Vagina (tissue), 2 donors: ENCODE measurements at regions not wholly inside any gene's neighbourhood (a gene's known extent, or its start where the extent isn't known, plus 50 kb on each side); places are given as distances from the start of the nearest gene placed in this dataset.

Experiments
- DNase-seq, 2 donors: peaks; one replicate each; pipeline ENCODE4 v3.0.0-alpha.2; 2017; ENCODE audit errors: extremely low spot score in 2 of 2
- H3K27ac ChIP-seq: fragments of 200-600 bp; sonication (generic); one replicate; pipeline ENCODE4 v1.5.1; 2019
- H3K27me3 ChIP-seq: fragments of 200-600 bp; sonication (generic); one replicate; pipeline ENCODE4 v1.5.1; 2019
- H3K36me3 ChIP-seq, 2 donors: fragments of 200-600 bp; sonication (generic); one replicate each; pipeline ENCODE4 v1.5.1; 2017 to 2019
- H3K4me1 ChIP-seq: fragments of 200-600 bp; sonication (generic); one replicate; pipeline ENCODE4 v1.5.1; 2019
- H3K4me3 ChIP-seq, 2 donors: fragments of 200-600 bp; sonication (generic); 1 replicate in 1 of 2; 2 replicates in 1 of 2; pipeline ENCODE4 v1.5.1; 2016 to 2019
- H3K9me3 ChIP-seq: fragments of 200-600 bp; sonication (generic); one replicate; pipeline ENCODE4 v1.5.1; 2019
- CTCF ChIP-seq, 3 experiments: fragments of 450-650 bp in 2 of 3; fragments of 200-600 bp in 1 of 3; sonication (generic) in 1 of 3; IDR thresholded peaks; one replicate each; pipeline ENCODE4 v1.5.1; 2017 to 2019; ENCODE audit warnings: antibody characterized with exemption in 3 of 3, mild to moderate bottlenecking in 2 of 3, moderate library complexity in 2 of 3
- POLR2A ChIP-seq, 2 donors: fragments of 450-650 bp; IDR thresholded peaks; one replicate each; pipeline ENCODE4 v1.6.1; 2017; ENCODE audit warnings: antibody characterized with exemption in 2 of 2, mild to moderate bottlenecking in 2 of 2, moderate library complexity in 2 of 2
- POLR2AphosphoS5 ChIP-seq, 2 donors: sonication (generic); formaldehyde crosslinking; IDR thresholded peaks; one replicate each; pipeline ENCODE4 v1.9.0; 2017; ENCODE audit warnings: antibody characterized with exemption in 2 of 2, mild to moderate bottlenecking in 2 of 2, low read depth in 1 of 2; ENCODE audit not compliant: insufficient read depth in 1 of 2
- intact Hi-C: fragments of 100-400 bp; cut with DNase I; formaldehyde crosslinking; loops from one replicate; pipeline ENCODE4 v1.15.1; 2023

- no peak for TF ChIP-seq CTCF (IDR thresholded peaks at IDR 0.05)
- no peak for TF ChIP-seq POLR2A (IDR thresholded peaks at IDR 0.05)
- no peak for TF ChIP-seq POLR2AphosphoS5 (IDR thresholded peaks at IDR 0.05; ENCODE audit: insufficient read depth in 1 of 2, low read depth in 1 of 2)
- intact Hi-C loops: no loop called here
Measured at GRCh38 chr4:157886645-157887044, 286.2 kb downstream of the GASK1B start.

GRCh38 chr4:157885811-157886210, 287.0 kb downstream of the GASK1B start:
- Histone ChIP-seq H3K4me3 (no peak overlapping the region), H3K27me3 (no peaks in the 10 kb centered on the region), H3K4me1 (no peaks in the 10 kb centered on the region), H3K36me3 (no peaks in the 10 kb centered on the region), H3K9me3 (no peaks in the 10 kb centered on the region), H3K27ac (no peak overlapping the region)
- intact Hi-C loops: no loop called here
- DNase-seq: no peak
- TF ChIP-seq POLR2AphosphoS5 (IDR thresholded peaks at IDR 0.05; ENCODE audit: insufficient read depth in 1 of 2, low read depth in 1 of 2) (no peak), CTCF (IDR thresholded peaks at IDR 0.05) (no peak), POLR2A (IDR thresholded peaks at IDR 0.05) (no peak)

More at GRCh38 chr4:157886645-157887044, 286.2 kb downstream of the GASK1B start:
- Histone ChIP-seq H3K4me1 (no peaks in the 10 kb centered on the region), H3K9me3 (no peaks in the 10 kb centered on the region), H3K36me3 (no peaks in the 10 kb centered on the region), H3K27me3 (no peaks in the 10 kb centered on the region), H3K27ac (no peak overlapping the region), H3K4me3 (no peak overlapping the region)
- DNase-seq: no peak

GRCh38 chr4:157882901-157883300, 289.9 kb downstream of the GASK1B start:
- Histone ChIP-seq H3K27ac (no peak overlapping the region), H3K4me3 (no peak overlapping the region), H3K27me3 (no peaks in the 10 kb centered on the region), H3K36me3 (no peaks in the 10 kb centered on the region), H3K4me1 (no peaks in the 10 kb centered on the region), H3K9me3 (no peaks in the 10 kb centered on the region)
- TF ChIP-seq CTCF (IDR thresholded peaks at IDR 0.05) (no peak), POLR2A (IDR thresholded peaks at IDR 0.05) (no peak), POLR2AphosphoS5 (IDR thresholded peaks at IDR 0.05; ENCODE audit: insufficient read depth in 1 of 2, low read depth in 1 of 2) (no peak)
- no peak for DNase-seq
- intact Hi-C loops: no loop called here

- no peak for TF ChIP-seq CTCF (IDR thresholded peaks at IDR 0.05)
- TF ChIP-seq POLR2A (IDR thresholded peaks at IDR 0.05): no peak
- TF ChIP-seq POLR2AphosphoS5 (IDR thresholded peaks at IDR 0.05; ENCODE audit: insufficient read depth in 1 of 2, low read depth in 1 of 2): no peak
- no peak overlapping the region for H3K4me3 ChIP-seq
- H3K27ac ChIP-seq: no peak overlapping the region
- H3K9me3 ChIP-seq: no peaks in the 10 kb centered on the region
- no peaks in the 10 kb centered on the region for H3K36me3 ChIP-seq
- intact Hi-C loops: no loop called here
- H3K27me3 ChIP-seq: no peaks in the 10 kb centered on the region
- DNase-seq: no peak
- no peaks in the 10 kb centered on the region for H3K4me1 ChIP-seq
Measured at GRCh38 chr4:157880761-157881160, 292.1 kb downstream of the GASK1B start.

GRCh38 chr4:157854819-157855218, 318.0 kb downstream of the GASK1B start:
- Histone ChIP-seq H3K27ac (no peak overlapping the region), H3K9me3 (no peaks in the 10 kb centered on the region), H3K27me3 (no peaks in the 10 kb centered on the region), H3K4me1 (no peaks in the 10 kb centered on the region), H3K4me3 (no peak overlapping the region), H3K36me3 (no peaks in the 10 kb centered on the region)
- DNase-seq: no peak
- TF ChIP-seq POLR2AphosphoS5 (IDR thresholded peaks at IDR 0.05; ENCODE audit: insufficient read depth in 1 of 2, low read depth in 1 of 2) (no peak), POLR2A (IDR thresholded peaks at IDR 0.05) (no peak), CTCF (IDR thresholded peaks at IDR 0.05) (no peak)
- intact Hi-C loops: no loop called here
